Astrocyte of the hippocampus (primary cell): ENCODE measurements at regions not wholly inside any gene's neighbourhood (a gene's known extent, or its start where the extent isn't known, plus 50 kb on each side); places are given as distances from the start of the nearest gene placed in this dataset.
"Not testable (repeated sequence)": the region's sequence is repeated elsewhere in the genome, so short reads cannot be mapped to it uniquely, and the experiment has no call there.

Source experiments
- DNase-seq: peaks from one replicate; pipeline ENCODE4 v3.0.0; 2011; ENCODE audit warnings: low read depth, low spot score

DNA sequence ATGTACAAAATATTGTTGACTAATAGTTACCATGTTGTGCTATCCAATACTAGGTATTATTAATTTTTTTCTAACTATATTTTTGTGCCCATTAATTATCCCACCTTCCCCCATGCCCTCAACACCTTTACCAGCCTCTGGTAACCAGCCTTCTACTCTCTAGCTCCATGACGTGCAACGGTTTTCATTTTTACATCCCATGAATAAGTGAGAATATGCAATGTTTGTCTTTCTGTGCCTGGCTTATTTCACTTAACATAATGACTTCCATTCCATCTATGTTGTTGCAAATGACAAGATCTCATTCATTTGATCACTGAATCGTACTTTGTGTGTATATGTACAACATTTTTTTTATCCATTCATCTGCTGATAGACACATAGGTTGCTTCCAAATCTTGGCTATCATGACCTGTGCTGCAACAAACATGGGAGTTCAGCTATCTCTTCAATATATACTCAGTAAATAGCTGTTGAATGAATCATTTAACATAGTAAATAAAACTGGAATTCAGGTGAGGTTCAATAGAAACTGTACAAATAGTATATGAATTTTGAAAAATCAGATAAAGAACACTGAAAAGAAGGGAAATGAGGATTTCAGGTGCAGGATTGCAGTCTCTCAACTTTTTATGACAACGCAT, 509.0 kb upstream of the MIR17HG start:
- DNase-seq: no peak

DNA sequence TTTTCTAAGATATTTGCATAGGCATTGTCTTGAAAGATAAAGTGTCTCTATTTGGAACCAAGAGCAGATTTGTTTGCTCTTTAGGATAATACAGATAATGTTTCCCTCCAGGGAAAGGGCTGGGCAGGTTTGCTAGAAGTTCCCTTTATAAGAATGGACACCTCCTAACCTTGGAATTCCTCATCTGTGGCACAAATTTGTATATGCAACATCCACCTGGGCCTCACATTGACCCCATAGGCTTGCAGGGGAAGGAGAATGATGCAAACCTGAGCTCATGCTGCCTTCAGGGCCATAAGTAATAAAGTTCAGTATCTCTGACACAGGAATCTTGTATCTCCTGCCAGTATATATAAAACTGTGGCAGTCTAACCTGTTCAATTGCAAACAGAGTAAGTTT, 508.4 kb upstream of the MIR17HG start:
- DNase-seq: no peak

DNA sequence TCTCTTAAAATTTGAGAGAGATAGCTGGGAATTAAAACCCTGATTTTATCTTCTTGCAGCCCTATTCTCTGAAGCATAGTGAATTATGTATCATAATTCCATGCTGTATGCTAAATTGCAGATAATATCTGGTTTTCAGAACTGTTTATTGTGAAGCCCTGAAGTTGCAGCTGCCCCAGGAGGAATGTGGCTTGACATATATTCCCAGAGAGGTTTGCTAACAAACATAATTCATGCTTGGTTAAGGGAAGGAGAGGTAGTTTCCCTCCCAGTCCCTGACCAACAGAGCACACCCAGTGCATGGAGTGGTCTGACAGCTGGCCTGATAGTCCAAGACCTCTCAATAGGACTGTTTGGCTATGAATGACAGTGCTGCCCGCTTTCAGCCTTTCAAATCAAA, 500.6 kb upstream of the MIR17HG start:
- no peak for DNase-seq

DNA sequence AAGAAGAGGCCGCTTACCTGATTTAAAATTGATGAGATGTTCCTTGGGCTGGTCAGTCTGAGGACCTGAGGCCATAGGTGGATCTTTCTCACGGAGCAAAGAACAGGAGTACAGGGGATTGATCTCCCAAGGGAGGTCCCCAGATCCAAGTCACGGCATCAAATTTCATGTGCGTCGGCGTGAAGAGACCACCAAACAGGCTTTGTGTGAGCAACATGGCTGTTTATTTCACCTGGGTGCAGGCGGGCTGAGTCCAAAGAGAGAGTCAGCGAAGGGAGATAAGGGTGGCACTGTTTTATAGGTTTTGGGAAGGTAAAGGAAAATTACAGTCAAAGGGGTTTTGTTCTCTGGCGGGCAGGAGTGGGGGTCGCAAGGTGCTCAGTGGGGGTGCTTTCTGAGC, 493.8 kb upstream of the MIR17HG start:
- not testable (repeated sequence) for DNase-seq

DNA sequence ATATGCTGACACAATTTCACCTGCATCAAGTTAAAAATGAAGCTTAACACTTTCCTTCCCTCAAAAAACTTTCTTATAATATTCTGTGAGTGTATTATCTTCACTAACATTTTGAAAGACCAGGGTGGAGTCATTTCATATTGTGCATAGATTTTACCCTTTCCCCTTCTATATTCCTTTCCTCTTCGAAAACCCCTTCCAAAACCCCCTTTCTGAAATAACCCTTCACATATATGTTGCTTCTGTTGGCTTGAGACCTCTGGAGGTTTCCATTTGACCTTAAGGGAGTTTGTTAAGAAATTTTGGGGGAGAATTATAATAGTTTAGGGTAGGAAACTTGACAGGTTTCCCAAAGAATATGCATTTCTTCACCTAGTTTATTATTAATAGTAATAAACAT, 489.6 kb upstream of the MIR17HG start:
- DNase-seq: no peak

DNA sequence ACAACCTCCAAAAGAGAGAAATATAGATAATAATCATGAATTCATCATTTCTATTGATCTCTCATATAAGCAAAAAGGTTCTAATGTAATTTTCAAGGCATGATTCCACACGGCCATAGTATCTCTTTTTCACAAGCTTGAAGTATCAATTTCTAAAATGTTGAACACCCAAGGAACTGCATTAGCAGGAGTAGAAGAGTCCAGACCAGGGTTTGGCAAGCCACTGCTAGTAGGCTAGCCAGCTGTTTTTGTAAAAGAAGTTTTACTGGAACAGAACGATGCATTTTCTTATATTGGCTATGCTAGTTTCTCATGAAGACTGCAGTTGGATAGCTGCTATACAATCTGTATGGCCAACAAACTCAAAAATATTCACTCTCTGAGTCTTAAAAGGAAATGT, 481.5 kb upstream of the MIR17HG start:
- no peak for DNase-seq

DNA sequence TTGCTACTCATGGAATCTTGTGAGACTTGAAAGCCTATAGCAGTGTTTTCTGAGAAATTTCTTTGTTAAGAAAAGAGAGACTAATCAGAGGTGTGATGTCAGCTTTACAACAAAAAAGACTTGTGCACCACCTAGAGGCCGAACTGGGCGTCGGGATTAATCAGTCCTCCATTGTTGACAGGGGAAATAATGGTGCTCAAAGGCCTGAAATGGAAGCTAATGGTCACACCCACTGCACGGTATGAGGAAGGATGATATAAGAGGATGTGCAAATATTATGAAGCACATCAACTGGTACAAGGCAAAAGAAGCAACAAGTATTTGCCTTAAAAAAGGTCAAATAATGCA, 480.2 kb upstream of the MIR17HG start:
- DNase-seq: peak; percentile 86

DNA sequence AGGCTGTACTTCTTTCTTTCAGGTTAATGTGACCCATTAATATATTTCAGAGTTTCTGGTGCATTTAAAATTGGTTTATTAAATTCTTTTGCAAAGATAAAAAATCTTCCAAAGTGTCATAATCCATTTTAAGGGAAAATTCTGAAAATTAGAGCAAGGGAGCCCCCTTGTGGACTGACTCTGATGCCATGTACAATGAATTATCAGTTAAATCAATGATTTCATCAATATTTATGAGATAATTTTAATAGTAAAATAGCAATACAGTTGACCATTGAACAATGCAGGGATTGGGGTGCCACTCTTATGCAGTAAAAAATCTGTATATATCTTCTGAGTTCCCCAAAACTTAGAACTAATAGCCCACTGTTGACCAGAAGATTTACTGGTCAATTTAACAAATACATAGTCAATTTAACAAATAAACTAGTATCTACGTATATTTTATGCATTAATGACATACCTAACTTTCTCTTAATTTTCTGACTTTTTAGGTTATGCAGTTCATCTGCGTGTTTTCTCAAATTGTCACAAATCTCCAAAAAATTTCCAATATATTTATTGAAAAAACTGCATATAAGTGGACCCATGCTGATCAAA, 479.1 kb upstream of the MIR17HG start:
- DNase-seq: peak; percentile 47

DNA sequence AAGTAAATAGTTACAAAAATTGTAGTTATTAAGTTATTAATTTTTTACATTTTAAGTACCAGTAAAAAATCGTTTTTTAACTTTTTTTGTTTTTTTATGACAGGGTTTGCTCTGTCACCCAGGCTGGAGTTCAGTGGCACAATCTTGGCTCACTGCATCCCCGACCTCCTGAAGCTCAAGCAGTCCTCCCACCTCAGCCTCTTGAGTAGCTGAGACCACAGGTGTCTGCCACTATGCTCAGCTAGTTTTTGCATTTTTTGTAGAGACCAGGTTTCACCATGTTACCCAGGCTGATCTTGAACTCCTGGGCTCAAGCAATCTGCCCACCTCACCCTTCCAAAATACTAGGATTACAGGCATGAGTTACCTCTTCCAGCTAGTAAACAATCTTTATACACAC, 477.9 kb upstream of the MIR17HG start:
- no peak for DNase-seq

DNA sequence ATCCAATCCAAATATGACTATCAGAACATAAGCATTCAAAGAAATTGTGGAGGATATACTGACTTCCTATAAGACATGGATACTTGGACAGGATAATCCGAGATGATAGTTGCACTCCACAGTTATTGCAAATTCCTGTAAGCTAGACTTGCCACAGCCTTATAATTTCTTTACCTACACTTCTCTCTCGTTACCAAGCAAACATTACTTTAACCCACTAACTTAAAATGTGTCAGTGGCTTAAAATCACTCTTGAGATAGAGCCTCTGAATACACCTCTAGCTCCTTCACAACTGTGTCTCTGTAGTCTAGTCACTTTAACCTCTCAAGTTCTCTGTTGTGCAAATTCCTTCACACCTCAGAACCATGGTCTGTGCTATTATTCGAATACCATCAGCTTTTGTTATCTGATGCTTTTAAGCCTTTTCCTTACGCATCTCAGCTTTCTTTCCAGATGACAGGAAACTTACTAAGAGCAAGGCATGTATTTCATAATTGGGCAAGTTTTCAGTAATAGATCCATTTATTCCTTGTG, 474.9 kb upstream of the MIR17HG start:
- DNase-seq: no peak

DNA sequence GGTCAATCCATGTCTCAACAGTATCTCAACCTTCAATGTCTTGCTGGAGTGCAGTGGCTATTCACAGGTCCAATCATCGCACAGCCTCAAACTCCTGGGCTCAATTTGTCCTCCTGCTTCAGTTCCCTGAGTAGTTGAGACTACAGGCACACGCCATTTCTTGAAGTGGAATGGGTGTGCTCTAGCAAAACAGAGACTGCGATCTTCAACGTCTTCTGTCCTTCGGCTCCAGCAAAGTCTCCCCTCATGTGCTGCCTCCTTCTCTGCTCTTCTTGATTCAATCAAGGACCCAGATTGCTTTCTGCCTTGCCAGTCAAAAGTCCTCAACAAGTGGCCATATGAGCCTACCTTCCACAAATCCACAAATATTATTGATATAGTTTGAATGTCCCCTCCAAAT, 466.7 kb upstream of the MIR17HG start:
- no peak for DNase-seq

DNA sequence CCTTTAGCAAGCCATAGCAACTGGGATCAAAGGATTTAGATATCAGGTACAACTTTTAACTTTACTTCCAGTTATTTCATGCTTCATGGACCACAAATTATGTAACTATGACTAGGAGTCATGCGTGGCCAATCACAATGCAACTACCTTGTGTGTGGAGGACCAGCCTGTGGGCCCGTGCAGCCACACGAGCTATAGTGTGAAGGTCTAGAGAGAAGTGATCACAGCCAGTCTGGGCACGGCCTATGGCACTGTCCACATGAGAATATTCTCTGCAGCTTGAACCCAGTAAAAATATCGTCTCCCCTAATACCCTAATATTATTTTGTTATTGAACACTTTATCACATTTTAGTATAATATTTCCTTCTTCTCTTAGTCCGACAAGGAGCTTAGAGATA, 464.9 kb upstream of the MIR17HG start:
- DNase-seq: no peak

DNA sequence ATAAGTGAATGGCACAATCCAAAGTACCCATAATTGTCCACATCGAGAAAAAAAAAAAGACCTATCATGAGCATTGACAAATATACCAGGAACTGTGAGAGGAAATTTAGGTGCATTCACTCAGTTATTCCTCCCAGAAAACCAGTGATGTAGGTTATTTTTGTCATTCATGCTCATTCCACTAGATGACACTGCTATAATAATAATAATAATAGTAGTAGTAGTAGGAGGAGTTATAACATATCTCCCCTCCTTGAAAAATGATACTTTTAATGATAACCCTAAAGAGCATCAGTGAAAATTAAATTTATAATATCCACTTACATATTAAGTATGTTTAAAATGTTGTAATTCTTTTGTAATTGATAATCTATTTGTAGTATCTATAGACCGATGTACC, 463.9 kb upstream of the MIR17HG start:
- no peak for DNase-seq

DNA sequence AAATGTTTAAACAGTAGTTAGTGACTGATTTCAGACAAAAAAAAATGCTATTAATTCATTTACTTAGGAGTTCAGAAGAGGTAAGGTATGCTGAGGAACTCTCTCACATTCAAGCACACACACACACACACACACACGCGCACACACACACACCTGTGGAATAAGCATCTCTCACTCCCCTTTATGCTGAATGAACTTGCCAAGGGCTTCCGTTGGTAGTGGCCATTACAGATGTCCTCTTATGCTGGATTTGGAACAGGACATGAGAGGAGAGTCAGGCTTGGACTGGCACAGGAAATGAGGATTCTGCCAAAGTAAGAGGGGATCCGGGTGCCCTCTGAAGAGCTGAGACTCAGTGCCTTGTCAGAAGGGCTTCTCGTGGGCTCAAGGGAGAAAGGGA, 463.4 kb upstream of the MIR17HG start:
- DNase-seq: no peak

DNA sequence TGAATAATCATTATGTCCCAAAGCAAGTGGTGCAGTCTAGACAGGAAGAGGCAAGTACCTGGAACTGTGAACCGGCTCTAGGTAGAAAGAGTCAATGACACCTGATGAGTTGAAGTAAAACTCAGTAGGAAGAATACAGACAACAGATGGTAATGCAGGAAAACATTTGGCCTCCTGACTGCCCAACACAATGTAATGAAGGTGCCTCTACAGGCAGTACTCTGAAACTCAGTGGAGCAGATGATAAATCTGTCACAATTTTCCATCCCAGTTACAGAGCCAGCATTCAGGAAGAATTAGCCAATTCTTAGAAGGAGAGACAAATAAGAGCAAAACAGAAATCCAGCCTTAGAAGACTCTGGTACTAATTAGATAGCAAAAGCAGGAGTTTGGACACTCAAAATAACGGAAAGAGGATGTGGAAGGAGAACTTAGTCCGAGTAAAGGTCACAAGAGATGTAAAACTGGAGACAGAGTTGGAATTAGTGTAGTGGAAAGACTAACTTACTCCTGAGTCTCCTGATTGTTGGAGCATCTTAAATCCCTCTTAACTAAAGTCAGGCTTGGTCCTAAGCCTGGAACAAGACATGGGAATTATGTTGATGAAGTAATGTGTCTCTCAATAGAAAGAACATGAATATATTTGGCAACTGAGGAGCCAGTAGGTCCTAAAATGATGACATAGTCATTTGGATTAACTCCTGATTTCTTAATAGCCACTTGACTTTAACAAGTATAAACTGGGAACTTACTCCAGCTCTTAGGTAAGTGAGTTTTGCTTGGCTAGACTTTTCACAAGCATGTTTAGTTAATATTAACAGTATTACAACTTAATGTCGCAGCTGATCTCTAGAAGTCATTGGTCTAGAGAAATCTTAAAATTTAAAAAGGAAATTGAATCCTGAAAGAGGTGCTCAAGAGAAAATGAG, 457.3 kb upstream of the MIR17HG start:
- no peak for DNase-seq

DNA sequence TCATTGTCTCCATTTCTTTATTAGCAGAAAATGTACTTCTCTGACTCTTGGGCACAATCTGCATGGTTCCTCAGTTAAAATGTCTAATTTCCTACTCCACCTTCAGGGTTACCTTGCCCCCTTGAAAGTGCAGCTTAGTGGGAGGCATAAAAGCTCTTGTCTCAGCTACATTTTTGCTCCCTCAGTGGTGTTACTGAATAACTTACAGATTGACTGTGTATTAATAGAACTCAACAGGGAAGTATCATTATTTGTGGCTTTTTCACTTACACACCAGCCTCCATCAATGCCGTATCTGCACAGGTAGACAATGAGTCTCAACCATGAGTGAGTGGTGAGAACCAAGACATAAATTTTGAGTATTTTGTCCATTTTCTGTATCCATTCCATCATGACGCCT, 456.2 kb upstream of the MIR17HG start:
- no peak for DNase-seq

DNA sequence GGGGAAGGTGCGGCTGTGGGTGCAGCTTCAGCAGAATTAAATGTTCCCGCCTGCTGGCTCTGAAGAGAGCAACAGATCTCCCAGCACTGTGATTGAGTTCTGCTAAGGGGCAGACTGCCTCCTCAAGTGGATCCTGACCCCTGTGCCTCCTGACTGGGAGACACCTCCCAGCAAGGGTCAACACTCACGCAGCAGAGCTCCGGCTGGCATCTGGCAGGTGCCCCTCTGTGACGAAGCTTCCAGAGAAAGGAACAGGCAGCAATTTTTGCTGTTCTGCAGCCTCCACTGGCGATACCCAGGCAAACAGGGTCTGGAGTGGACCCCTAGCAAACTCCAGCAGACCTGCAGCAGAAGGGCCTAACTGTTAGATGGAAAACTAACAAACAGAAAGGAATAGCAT, 454.3 kb upstream of the MIR17HG start:
- not testable (repeated sequence) for DNase-seq

DNA sequence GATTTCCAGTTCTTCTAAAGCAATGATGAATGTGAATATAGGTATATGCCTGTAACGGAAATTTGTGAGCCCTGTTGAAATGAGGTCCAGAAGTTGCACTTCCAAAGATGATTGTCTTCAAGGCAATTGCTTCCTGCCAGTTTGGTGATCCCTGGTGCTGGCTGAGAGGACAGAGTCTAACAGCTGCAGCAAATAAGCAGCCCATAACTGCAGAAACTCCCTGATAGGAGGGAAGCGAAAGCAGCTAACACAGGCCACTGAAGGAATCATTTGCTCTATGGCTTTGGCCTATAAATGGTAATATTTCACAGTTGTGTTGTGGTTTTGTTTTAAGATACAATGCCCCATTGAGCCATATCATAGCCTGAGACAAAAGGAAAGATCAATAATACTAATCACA, 451.5 kb upstream of the MIR17HG start:
- DNase-seq: no peak

DNA sequence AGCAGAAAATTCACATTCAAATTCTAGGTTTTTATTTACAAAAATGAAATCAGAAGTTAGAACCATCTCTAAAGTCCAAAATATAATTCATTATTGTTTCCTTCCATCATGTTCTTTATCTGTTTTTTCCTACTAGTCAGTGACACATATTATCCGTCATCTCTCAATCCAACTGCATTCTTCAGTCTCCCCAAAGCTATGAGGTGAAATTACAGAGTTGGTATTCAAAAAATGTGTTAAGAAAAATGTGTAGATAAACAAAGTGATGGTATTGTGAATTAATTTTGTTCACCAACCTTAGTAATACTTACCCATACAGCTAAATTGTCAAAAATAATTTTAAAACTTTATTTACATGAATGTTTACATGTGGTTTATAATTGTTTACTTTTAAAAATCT, 448.7 kb upstream of the MIR17HG start:
- DNase-seq: peak; percentile 48

DNA sequence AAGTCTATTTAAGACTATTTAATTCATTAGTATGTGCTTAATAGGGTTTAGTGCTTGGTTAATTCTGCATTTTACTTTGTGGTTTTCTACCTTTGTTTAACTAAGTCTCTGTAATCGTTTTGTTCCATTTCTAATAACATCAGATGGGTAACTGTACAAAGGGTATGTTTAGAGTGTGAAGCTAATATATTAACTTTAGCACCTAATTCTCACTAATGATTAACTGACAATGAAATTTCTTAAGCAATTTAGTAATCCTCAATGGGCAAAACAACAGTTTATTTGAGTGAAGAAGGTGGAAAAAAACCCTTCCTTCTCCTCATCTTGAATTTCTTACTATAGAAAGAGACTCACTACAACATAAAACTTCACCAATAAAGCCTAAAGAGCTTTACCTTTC, 448.1 kb upstream of the MIR17HG start:
- no peak for DNase-seq

DNA sequence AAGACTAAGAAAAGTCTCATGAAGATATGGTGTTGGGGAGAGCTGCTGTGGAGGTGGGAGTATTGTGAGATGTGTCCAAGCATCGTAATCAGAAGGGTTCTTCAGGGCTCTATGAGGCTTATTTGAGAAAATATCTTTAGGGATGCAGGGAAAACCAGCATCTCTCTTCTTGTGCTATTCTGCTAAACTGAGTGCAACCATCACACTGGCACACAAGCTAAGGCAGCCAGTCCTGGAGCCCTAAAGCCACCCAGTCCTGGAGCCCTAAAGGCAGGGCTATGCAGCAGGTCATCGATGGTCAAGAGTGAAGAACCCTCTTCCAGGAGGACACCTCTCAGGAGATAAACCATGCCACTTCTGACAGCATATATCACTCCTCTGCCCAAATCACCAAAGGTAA, 445.2 kb upstream of the MIR17HG start:
- no peak for DNase-seq

DNA sequence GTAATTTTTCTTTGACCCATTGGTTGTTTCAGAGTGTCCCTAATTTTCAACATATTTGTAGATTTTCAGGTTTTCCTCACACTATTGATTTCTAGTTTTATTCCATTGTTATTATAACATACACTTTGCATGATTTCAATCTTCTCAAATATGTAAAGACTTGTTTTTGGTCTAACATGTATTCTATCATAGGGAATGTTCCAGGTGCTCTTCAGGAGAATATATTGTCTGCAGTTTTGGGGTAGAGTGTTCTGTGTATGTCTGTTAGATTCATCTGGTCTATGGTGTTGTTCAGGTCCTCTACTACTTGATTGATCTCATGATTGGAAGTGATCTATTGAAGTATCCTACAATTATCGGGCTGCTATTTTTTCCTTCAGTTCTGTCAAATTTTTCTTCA, 440.9 kb upstream of the MIR17HG start:
- DNase-seq: no peak

DNA sequence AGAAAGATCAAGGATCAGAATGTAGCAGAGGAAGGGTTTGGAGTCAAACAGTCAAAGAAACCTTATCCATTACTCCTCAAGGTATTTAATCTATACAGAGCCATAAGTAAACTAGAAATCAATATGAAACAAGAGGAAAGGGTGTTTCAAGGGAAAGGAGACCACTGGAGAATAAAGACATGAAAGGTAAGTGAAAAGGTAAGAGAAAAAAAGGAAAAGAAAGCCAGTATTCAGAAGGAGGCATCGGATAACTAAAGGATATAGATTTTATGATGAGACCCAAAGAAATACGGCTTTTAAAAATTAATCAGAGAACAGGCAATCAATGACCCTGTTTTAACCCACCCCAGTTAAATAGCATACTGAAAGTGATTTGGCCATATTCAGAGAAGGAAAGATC, 438.7 kb upstream of the MIR17HG start:
- no peak for DNase-seq
